HL-60 (cell line): ENCODE measurements at regions not wholly inside any gene's neighbourhood (a gene's known extent, or its start where the extent isn't known, plus 50 kb on each side); places are given as distances from the start of the nearest gene placed in this dataset.

Experiments used
- DNase-seq, 2 experiments: peaks; one replicate each; pipeline ENCODE4 v3.0.0-alpha.2; 2010 to 2020; ENCODE audit warnings: low read depth in 1 of 2, low spot score in 1 of 2
- H3K27ac ChIP-seq: fragments of 250-450 bp; sonication (Bioruptor Pico); replicated peaks from 2 replicates; pipeline ENCODE4 v1.5.1; 2020; ENCODE audit warnings: mild to moderate bottlenecking, moderate library complexity
- H3K27me3 ChIP-seq: fragments of 250-450 bp; sonication (Bioruptor Pico); 2 replicates; pipeline ENCODE4 v1.5.1; 2021; ENCODE audit warnings: mild to moderate bottlenecking, moderate library complexity; ENCODE audit not compliant: insufficient read depth, poor library complexity, severe bottlenecking
- H3K4me3 ChIP-seq: replicated peaks from 2 replicates; pipeline ENCODE4 v1.5.1; 2011; ENCODE audit warnings: mild to moderate bottlenecking, control low read depth, low read length; ENCODE audit not compliant: insufficient read depth
- GABPA ChIP-seq: IDR thresholded peaks from 2 replicates; pipeline ENCODE4 v1.6.1; 2012; ENCODE audit warnings: low read depth
- POLR2AphosphoS5 ChIP-seq: IDR thresholded peaks from 2 replicates; pipeline ENCODE4 v1.6.1; 2012; ENCODE audit warnings: low read depth
- SPI1 ChIP-seq: IDR thresholded peaks from 2 replicates; pipeline ENCODE4 v1.6.1; 2012; ENCODE audit warnings: low read depth, mild to moderate bottlenecking, borderline replicate concordance
- TF ChIP-seq, protein P1 (sequence below): IDR thresholded peaks from one replicate; pipeline ENCODE4 v1.5.1; 2011; ENCODE audit warnings: low read length, control low read depth, inconsistent platforms; ENCODE audit not compliant: insufficient read depth
- TF ChIP-seq, protein P2 (sequence below): IDR thresholded peaks from 2 replicates; pipeline ENCODE4 v1.6.1; 2012; ENCODE audit warnings: low read depth; ENCODE audit not compliant: insufficient replicate concordance

DNA sequence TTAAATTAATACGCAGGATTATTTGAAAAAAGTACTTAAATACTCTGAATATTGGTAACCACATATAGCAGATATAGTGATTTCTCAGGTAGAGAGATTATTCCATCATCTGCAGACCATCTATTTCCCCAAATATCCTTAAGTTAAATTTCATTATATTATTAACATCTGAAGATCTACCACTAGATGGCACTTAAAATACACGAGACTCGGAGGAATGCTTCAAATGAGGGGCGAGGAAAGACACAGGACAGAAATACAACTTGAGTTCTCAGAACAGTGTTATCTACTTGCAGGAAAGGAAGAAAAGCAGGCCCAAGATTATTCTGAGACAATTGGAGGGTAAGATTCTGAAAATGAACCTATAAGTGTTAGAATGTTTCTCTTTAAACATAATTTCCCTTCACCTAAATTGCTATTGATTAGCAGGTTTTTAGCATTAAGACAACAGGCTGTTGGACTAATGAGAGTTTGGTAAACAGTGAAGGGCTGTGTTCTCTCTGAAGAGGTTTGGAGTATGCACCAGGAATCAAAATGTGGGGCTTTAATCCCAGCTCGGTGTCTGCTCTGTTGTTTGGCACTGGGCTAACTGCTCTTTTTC lies 76.9 kb upstream of the GCFC2 start:
- no peak overlapping the region for H3K4me3 ChIP-seq
- DNase-seq, result no peak
- H3K27ac ChIP-seq, result no peak overlapping the region

GRCh38 chr2:75775311-75775823 lies 64.7 kb upstream of the GCFC2 start:
- no peak for DNase-seq
- H3K27me3 ChIP-seq, result peaks cover 2% of the 10 kb centered on the region
- H3K27ac ChIP-seq, result no peak overlapping the region
- H3K4me3 ChIP-seq, result no peak overlapping the region
- TF ChIP-seq POLR2AphosphoS5, result no peak
- no peak for TF ChIP-seq GABPA

More for the DNA sequence above, 76.9 kb upstream of the GCFC2 start:
- H3K27me3 ChIP-seq, result no peaks in the 10 kb centered on the region
- TF ChIP-seq SPI1 (no peak), GABPA (no peak), POLR2AphosphoS5 (no peak)
- TF ChIP-seq, protein P1, sequence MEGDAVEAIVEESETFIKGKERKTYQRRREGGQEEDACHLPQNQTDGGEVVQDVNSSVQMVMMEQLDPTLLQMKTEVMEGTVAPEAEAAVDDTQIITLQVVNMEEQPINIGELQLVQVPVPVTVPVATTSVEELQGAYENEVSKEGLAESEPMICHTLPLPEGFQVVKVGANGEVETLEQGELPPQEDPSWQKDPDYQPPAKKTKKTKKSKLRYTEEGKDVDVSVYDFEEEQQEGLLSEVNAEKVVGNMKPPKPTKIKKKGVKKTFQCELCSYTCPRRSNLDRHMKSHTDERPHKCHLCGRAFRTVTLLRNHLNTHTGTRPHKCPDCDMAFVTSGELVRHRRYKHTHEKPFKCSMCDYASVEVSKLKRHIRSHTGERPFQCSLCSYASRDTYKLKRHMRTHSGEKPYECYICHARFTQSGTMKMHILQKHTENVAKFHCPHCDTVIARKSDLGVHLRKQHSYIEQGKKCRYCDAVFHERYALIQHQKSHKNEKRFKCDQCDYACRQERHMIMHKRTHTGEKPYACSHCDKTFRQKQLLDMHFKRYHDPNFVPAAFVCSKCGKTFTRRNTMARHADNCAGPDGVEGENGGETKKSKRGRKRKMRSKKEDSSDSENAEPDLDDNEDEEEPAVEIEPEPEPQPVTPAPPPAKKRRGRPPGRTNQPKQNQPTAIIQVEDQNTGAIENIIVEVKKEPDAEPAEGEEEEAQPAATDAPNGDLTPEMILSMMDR, result no peak
- TF ChIP-seq, protein P2, sequence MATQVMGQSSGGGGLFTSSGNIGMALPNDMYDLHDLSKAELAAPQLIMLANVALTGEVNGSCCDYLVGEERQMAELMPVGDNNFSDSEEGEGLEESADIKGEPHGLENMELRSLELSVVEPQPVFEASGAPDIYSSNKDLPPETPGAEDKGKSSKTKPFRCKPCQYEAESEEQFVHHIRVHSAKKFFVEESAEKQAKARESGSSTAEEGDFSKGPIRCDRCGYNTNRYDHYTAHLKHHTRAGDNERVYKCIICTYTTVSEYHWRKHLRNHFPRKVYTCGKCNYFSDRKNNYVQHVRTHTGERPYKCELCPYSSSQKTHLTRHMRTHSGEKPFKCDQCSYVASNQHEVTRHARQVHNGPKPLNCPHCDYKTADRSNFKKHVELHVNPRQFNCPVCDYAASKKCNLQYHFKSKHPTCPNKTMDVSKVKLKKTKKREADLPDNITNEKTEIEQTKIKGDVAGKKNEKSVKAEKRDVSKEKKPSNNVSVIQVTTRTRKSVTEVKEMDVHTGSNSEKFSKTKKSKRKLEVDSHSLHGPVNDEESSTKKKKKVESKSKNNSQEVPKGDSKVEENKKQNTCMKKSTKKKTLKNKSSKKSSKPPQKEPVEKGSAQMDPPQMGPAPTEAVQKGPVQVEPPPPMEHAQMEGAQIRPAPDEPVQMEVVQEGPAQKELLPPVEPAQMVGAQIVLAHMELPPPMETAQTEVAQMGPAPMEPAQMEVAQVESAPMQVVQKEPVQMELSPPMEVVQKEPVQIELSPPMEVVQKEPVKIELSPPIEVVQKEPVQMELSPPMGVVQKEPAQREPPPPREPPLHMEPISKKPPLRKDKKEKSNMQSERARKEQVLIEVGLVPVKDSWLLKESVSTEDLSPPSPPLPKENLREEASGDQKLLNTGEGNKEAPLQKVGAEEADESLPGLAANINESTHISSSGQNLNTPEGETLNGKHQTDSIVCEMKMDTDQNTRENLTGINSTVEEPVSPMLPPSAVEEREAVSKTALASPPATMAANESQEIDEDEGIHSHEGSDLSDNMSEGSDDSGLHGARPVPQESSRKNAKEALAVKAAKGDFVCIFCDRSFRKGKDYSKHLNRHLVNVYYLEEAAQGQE, result no peak

- Histone ChIP-seq H3K27me3 (peaks cover 2% of the 10 kb centered on the region), H3K4me3 (no peak overlapping the region), H3K27ac (no peak overlapping the region)
- no peak for TF ChIP-seq GABPA
- TF ChIP-seq, protein P2, result no peak
- TF ChIP-seq POLR2AphosphoS5, result no peak
- no peak for TF ChIP-seq SPI1
- TF ChIP-seq, protein P1, result no peak
- no peak for DNase-seq
Measured at GRCh38 chr2:75772908-75773630, 62.4 kb upstream of the GCFC2 start.

DNA sequence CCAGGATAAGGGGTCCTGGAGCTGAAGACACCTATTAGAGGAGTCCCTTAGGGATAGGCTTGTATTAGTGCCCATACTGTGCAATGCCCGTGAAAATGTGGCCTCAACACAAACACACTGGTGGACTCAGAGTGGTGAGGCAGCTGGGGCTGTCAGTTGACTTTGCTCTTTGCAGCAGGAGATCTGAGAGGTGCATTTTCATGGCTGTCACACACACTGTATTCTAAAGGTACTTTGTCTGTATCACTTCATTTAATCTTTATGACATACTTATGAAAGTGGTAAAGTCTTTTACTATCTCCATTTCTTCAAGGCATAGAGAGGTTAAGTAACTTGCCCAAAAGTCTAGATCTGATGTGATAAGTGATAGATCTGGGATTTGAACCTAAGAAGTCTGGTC lies 55.1 kb upstream of the GCFC2 start:
- no peak for DNase-seq
- H3K27ac ChIP-seq, result no peak overlapping the region
- no peak for TF ChIP-seq GABPA
- TF ChIP-seq POLR2AphosphoS5, result no peak
- TF ChIP-seq, protein P2, result no peak
- TF ChIP-seq, protein P1, result no peak
- no peak for TF ChIP-seq SPI1
- H3K4me3 ChIP-seq, result no peak overlapping the region
- H3K27me3 ChIP-seq, result no peaks in the 10 kb centered on the region
